Stimulated activated CD4-positive, alpha-beta T cell treated with anti-CD3 and anti-CD28 coated beads, Interleukin-1b, Interleukin-23, amount 100 ng/mL, for 48 hours (primary cell): ENCODE measurements at regions not wholly inside any gene's neighbourhood (a gene's known extent, or its start where the extent isn't known, plus 50 kb on each side); places are given as distances from the start of the nearest gene placed in this dataset.
"Not testable (repeated sequence)": the region's sequence is repeated elsewhere in the genome, so short reads cannot be mapped to it uniquely, and the experiment has no call there.

Source experiments
- DNase-seq: peaks from one replicate; pipeline ENCODE4 v3.0.0-alpha.2; 2020

DNA sequence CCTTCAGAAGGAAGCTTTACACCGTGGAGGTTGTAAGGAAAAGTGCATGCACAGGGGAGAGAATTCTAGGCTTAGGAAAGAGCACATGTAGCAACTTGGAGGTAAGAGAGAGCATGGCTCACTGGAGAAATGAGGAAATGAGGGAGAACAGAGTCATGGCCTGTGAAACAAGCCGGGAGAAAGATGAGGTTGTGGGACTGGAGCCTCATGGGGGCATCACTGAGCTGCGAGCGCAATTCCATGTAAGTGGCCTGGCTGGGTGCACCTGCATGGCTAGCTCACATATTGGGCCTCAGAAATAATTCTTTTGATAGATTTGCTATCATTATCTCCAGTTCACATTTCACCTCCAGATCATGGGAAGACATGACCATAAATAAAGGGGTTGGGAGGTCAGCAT lies 785.5 kb upstream of the RAB6C start:
- DNase-seq, result no peak

DNA sequence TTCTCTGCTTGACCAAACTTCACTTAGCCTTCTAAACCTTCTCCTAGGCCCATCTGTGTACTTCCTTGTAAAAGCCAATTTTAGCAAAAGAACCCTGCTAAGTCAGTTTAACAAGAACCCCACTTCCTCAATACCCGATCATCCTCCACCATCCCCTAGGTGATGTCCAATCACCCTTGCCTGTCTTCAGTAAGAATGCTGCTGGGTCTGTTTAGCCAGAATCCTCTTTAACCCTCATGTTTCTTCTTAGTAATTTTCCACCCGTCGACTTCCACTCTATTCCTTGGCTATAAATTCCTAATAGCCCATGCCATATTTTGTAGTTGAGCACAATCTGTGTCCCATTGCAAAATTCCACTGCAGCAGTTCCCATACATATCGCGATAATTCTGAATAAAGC lies 780.0 kb upstream of the RAB6C start:
- no peak for DNase-seq

DNA sequence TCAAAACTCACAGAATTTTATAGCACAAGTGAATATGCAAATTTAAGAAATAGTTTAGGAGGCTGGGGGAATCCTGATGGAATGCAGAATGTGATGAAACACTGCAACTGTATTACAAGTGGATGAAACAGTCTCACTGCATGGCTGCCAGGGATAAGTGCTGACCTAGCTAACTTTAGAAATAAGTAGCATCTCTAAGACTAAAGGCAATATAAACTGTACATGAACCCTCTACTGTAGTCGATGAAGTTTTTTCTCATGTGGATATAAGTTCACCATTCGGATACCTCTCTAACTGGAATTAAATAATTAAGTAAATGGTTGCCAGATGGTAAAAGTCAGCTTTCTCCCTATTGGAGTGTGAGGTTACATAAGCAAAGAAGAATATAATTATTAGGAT lies 777.8 kb upstream of the RAB6C start:
- no peak for DNase-seq

DNA sequence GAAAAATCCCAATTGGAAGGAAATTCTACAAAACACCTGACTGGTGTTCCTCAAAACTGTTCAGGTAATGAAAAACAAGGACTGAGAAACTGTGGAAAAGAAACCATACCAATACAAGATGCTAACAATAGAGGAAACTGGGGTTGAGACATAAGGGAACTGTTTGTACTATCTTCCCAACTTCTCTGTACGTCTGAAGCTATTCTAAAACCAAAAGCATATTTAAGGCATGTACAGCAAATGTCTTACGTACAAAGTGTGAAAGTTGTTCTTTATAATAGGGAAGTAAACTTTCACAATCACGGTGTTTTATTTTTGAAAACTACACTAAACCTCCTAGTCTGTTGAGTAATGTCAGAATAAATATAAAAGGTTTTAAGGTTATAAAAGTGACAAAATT lies 776.1 kb upstream of the RAB6C start:
- no peak for DNase-seq

DNA sequence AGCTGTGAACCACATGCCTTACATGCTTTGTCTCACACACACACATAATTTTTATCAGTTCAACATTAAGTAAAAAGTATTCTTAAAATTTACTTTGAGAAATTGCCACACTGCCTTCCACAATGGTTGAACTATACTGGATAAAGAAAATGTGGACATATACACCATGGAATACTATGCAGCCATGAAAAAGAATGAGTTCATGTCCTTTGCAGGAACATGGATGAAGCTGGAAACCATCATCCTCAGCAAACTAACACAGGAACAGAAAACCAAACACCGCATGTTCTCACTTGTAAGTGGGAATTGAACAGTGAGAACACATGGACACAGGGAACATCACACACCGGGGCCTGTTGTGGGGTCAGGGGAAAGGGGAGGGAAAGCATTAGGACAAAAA lies 774.9 kb upstream of the RAB6C start:
- DNase-seq, result not testable (repeated sequence)

DNA sequence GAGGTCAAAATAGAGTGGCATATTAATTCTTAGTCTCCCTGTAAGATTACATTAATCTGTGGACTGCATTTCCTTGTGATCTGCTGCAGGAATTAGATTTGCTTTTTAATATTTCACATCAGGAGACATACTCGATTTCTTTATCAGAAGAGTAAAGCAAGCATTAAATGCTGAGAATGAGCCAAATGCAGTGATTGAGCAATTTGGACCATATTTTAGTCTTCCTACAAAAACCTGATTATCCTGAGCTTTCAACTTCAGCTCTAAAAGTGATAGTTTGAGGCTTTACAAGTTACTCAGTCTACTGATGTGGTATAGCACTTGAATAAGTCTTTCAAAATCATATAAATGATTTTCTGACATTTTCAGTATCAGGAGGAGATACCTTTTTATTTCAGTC lies 774.3 kb upstream of the RAB6C start:
- DNase-seq, result no peak

DNA sequence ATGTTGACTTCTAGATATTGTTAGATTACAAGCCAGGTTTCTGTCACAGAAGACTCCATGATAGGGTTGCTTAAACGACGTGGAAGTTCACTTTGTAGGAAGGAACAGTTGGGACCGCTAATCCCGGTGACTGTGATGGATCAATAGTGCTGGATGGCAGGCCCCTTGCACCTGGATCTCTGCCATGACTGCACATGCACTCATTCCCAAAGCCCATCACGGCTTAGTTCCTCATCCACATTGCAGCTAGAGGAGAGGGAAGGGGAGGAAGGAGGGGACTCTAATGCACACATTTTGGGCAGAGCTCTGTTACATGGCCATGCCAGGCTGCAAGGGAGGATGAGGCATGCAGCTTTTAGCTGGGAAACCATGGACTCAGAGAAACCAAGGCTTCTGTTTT lies 773.7 kb upstream of the RAB6C start:
- no peak for DNase-seq

DNA sequence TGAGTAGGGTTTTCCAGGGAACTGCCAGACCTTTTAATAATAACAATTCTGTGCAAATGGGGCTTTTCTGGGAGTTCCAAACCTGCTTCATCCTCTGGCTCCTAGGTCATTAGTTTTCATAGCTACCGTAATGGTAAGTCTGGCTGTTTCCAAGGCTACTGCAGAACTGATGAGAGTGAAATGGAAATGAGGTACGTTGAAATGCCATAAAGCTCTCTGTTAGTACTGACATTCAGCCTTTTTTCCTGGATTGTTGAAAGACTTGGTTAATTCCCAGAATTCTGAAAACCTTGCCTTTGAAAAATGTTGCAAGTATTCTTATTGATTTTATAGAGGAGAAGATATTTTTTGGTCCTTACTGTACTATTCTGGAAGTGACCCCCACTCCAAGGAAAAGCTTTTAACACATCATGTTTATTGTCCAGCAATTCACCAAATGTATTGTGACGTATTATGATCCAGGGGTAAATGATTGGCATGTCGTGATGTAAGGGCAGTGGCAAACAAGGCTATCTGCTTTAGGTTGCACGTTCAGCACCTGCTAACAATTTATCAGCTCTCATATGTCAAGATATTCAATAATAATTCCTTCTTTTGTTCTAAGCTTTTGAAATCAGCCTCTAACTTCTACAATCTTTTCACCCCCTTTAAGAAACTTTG lies 767.0 kb upstream of the RAB6C start:
- DNase-seq, result no peak

DNA sequence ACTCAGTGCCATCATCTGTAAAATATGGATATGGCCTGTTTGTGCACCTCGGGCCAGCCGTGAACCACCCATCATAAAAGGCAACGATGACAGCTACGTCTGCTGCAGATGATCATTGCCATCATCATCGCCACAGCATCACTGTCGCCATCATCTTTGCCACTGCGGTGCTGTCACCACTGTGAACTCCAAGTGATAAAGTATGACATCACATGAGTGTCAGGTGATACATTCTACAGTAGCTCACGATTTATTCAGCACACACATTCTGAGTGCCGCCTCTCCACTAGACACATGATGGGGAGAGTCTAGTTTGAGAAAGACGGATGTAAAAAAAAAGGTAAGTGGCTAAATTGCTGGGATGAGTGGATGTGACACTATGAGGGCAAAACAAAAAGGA lies 755.4 kb upstream of the RAB6C start:
- no peak for DNase-seq

DNA sequence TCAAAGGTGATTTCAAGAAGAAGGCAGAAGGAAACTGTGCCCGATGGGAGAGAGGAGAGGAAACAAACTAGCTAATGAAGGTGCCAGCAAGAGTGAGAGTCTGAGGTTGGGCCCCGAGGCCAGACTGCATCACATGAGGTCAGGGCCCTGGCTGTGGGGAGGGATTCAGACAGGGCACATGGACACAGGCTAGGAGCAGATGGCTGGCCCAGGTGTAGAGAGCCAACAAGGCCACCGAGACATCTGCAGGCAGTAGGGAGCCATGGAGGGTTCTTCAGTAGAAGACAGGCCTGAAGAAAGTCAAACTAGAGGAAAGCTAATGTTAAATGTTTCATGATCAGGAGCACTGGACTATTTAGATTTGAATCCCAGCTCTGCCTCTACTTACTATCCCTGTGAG lies 755.0 kb upstream of the RAB6C start:
- DNase-seq, result no peak

DNA sequence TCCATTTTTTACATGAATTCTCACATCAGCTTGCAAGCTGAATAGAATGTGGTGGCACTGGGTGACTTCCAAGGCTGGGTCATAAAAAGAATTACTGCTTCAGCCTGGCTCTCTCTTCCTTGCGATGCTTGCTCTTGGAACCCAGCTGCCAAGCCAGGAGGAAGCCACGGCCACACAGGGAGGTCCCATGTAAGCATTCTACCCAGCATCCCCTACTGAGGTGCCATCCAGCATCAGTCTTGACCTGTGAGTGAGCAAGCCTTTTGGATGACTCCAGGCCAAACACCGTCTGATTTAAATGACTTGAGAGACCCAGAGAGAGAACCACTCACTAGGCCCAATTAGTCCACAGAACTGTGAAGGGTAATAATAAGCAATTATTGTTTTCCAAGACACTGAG lies 750.3 kb upstream of the RAB6C start:
- DNase-seq, result no peak

DNA sequence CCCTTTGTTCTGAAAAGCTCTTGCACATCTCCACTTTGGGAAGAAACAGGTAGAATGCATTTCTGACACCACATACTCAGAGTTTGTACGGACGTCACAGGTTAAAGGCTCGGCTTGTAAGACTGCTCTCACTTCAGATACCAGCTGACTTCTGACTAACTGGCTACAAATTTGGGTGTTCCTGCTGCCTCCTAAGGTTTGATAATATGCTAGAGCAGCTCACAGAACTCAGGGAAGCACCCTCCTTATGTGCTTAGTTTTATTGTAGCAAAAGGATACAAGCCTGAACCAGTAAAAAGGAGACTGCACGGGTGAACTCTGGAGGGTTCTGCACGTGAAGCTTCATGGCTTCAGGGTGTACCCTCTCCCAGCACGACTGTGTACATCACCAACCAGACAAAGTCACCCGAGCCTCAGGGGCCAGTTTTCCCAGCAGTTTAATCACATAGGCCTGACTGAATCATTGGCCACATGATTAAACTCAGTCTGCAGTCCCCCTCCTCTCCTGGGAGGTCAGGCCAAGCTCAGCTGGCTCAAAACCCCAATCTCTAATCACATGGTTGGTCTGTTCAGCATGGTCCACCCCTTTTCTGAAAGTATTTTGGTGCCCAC lies 749.5 kb upstream of the RAB6C start:
- DNase-seq, result no peak

DNA sequence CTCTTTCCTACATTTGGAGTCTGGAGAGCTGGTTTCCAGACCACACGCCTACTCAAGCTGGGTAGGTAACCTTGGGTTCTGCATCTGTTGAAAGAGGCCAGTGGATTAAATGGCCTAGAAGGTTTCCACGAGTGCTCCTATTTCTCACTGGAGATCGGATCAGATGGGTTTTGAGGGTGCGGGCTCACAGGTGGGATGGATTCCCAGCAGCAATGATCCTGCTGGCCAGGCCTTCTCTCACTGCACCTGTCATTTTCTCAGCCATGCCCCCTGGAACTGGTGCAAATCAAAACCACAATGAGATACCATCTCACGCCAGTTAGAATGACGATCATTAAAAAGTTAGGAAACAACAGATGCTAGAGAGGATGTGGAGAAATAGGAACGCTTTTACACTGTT lies 747.5 kb upstream of the RAB6C start:
- DNase-seq, result no peak

DNA sequence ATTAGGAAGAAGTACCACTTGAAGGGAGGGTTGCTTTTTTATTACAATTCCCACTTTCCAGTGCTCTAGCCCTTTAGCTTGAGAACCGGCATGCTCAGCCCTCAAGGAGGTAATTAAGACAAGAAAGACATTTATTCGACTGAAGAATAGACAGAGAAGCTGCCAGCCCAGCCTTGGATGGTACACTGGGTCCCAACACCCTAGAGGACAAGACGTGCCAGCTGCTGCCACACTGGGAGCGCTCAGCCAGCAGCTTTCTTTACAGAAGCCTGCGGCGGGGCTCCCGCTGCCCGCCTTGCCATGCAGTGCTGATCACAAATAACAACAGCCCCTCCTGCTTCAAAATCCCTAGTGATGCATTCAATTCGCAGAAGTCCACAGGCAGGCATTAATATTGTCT lies 746.3 kb upstream of the RAB6C start:
- no peak for DNase-seq

DNA sequence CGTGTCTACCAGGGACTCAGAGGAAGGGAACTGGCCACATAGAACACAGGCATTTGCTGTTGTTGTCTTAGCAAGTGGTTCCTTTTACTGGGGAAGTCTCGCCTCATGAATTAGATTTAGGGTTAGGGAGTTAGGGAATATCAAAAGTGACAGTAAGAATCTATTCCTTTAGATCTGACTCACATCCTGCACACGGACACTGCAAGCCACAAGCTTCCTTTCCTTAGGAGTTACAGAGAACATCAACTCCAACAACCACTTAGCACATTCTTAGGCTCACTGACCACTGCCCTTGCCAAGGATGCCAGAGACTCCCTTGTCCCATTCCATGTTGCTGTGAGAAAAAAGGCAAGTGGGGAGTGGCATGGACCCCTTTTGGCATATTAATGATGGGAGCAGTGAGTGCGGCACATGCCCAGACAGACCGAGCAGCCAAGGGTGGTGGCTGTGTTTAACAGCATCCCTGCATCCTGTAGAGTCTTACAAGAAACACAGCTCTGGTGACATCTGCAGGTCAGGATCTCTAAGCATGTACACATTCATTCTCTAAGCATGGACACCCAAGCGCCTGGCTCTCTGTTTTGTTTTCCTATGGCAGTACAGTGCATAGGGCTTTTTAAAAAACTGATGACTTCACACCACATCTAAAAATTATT lies 745.6 kb upstream of the RAB6C start:
- no peak for DNase-seq

DNA sequence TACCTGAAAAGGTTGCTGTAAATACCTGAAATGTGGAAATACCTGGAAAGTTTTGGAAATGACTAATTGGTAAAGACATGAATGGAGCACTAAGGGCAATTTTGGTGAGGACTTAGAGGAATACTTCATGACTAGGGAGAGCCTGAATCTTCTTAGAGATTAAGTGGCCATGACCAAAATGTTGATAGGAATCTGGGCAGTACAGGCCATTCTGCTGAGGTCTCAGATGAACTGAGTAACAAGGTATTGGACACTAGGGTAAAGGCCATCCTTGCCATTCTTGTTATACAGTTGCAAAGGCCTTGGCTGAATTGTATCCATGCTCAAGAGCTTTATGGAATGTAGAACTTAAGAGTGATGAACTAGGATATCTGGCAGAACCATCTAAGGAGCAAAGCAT lies 742.9 kb upstream of the RAB6C start:
- DNase-seq, result no peak

DNA sequence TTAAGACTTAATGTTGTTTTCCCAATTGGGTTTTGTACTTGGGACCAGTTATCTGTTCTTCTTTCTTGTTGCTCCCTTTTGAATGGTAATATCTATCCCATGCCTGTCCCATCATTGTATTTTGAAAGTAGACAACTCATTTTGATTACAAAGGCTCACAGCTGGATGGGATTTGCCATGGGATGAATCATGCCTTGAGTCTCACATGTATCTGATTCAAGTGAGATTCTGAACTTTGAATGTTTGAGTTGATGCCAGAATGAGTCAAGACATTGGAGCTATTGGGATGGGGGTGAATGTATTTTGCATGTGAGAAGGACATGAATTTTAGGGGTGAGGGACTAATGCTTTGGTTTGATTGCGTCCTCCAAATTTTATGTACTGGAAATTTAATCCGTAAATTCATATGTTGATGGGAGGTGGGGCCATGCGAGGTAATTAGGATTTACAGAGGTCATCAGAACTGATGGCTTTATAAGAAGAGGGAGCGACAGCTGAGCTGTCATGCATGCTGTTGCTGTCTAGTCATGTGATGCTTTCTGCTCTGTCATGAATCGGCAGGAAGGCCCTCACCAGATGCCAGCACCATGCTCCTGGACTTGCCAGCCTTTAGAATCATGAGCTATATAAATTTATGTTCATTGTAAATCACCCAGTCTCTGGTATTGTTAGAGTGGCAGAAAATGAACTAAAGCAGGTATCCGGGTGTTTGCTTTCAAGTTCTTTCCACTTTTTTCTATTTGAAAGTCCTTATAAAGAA lies 741.3 kb upstream of the RAB6C start:
- DNase-seq, result no peak

DNA sequence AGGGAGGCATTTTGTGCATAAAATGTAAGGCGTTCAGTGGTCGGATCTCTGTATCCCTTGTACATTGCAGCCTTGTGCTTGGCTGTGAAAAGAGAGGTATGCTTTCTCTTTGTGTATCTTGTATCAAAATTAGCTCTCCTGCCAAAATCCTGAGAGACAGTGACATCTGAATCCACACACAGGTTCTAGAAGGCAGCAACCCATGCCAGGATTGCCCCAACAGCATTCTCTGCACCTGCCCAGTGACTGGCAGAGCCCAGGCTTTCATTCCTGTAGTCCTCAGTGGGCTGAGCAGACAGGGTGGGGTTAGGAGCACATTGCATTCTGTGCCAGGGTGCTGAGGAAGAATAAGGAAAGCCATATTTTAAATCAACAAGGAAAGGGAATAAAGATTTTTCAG lies 740.3 kb upstream of the RAB6C start:
- DNase-seq, result no peak

DNA sequence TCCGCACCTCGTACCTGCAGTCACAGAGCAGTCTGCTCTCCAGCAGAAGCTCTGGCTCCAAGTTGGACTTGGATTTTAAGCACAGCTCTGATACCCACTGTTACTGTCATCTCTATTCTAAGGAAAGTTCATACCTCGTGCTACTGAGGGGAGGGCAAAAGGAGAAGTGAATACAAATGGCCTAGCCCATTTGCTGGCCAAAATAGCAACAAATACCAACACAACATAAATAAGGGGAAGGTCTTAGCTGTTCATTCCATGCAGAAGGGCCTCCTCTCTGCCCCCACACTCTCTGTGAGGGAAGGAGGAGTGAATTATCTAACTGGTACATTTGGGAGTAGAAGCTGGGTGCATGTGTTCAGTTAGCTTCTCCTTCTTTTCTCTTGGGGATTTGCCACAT lies 739.4 kb upstream of the RAB6C start:
- DNase-seq, result no peak

DNA sequence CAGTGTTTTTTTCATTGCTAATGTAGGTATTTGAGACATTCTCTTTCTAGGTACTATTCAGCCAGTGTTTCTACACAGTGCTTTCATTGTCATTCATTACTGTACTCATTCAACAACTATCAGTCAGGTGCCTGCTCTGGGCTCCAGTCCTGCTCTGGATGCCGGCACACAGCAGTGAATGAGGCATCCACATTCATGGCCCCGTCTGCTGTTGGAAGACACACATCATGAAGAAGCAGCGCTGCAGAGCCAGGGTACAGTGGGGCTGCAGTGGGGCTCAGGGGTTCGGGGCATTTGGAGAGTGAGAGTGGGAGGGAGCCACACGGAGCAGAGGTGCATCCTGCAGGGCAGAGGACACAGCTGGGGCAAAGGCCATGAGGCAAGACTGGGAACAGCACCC lies 737.2 kb upstream of the RAB6C start:
- no peak for DNase-seq

DNA sequence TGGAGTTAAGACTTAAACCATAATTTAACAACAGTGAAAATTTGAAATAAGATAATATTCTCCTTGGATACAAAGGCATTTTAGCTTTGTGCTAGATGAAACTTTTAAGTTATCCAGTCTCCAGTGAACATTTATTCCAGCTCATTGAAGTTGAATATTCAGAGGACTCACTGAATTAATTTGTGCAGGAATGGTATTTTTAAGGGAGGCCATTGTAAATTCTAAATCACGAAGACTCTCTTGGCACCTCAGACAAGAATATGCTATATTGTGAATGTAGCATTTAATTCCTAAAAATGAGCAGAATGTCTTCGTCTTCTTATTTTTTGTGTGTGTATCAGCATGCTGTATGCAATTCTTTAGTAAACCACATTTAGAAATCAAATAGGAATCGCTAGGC lies 731.7 kb upstream of the RAB6C start:
- DNase-seq, result no peak

DNA sequence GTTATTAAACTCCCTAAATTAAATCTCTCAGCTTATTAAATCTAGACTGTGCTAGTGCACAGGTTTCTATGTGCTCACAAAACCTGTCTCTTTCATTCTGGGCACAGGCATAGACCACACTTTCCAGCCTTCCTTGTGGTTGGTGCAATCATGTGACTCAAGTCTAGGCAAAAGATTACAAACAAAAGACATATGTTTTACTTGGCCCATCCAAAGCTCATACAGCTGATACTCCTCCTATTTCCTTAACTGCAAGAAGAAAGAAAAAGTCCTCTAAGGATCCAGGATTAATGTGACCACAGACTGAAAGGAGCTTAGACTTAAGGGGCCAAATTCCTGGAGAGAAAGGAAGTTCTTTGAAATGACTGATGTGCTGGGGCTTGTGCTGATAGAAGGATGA lies 731.3 kb upstream of the RAB6C start:
- DNase-seq, result no peak

DNA sequence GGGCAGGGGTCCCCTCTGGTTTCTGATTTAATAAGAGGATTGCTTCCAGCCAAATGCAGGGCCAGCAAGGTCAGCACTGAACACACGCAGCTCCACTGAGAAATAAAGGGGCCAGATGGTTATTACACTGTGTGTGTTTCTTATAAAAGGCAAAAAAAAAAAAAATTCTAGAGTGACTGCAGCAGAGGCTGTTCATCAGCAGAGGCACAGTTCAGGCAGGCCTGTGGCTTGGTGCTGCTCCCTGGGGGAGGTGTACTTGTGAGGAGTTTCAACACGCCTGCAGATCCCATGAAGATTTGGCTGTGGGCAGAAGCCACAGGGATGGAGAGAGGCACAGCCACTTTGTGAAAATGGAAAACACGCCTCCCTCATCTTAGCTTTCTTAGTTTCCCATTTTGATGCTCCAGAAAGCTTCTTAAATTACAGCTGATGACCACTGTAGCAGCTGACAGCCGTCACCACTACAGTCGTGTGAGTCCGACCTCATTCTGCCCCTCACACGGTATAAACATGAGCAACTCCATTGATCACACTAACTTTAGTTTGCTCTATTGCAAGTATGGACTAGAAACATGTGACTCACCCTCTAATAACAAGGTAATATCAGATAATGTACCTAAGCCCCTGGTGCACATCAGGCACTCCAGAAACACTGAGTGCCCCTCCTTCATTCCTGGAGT lies 726.5 kb upstream of the RAB6C start:
- DNase-seq, result no peak

DNA sequence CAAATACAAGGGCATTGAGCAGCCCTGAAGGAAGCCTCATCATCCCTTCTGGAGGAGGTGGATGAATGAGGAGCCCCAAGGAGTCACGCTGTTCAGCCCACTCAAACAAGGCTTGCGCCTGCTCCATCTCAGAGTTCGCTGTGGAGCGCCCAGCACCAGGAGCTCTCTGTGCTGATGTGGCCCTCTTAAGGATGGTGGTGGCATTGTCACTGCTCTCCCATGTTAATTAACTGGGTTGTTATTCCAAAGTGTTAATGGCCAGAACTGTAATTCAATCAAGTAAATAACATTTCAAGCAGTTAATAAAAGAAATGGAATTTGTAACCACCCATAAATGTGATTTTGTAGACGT lies 726.0 kb upstream of the RAB6C start:
- no peak for DNase-seq
